Muscle layer of duodenum (tissue), 2 donors: ENCODE measurements at regions not wholly inside any gene's neighbourhood (a gene's known extent, or its start where the extent isn't known, plus 50 kb on each side); places are given as distances from the start of the nearest gene placed in this dataset.
"Not testable (repeated sequence)": the region's sequence is repeated elsewhere in the genome, so short reads cannot be mapped to it uniquely, and the experiment has no call there.

Experiments
- H3K27ac ChIP-seq: one replicate; pipeline ENCODE4 v1.7.0; 2013; ENCODE audit warnings: mild to moderate bottlenecking, low read length
- H3K27me3 ChIP-seq: one replicate; pipeline ENCODE4 v1.7.0; 2013; ENCODE audit warnings: low read depth, mild to moderate bottlenecking, control low read depth, low read length
- H3K36me3 ChIP-seq, 2 donors: one replicate each; pipeline ENCODE4 v1.7.0; 2013; ENCODE audit warnings: low read length in 2 of 2, control low read depth in 1 of 2, mild to moderate bottlenecking in 1 of 2; ENCODE audit not compliant: insufficient read depth in 2 of 2, control insufficient read depth in 1 of 2
- H3K4me1 ChIP-seq, 2 donors: one replicate each; pipeline ENCODE4 v1.7.0; 2013; ENCODE audit warnings: low read length in 2 of 2, mild to moderate bottlenecking in 2 of 2, control low read depth in 1 of 2, moderate library complexity in 1 of 2; ENCODE audit not compliant: insufficient read depth in 2 of 2, control insufficient read depth in 1 of 2
- H3K4me3 ChIP-seq, 2 donors: one replicate each; pipeline ENCODE4 v1.7.0; 2013; ENCODE audit warnings: low read length in 2 of 2, low read depth in 1 of 2, mild to moderate bottlenecking in 1 of 2
- H3K9me3 ChIP-seq, 2 donors: one replicate each; pipeline ENCODE4 v1.7.0; 2013; ENCODE audit warnings: low read length in 2 of 2, control low read depth in 1 of 2, mild to moderate bottlenecking in 1 of 2; ENCODE audit not compliant: control insufficient read depth in 1 of 2
- donor health status: healthy.

DNA sequence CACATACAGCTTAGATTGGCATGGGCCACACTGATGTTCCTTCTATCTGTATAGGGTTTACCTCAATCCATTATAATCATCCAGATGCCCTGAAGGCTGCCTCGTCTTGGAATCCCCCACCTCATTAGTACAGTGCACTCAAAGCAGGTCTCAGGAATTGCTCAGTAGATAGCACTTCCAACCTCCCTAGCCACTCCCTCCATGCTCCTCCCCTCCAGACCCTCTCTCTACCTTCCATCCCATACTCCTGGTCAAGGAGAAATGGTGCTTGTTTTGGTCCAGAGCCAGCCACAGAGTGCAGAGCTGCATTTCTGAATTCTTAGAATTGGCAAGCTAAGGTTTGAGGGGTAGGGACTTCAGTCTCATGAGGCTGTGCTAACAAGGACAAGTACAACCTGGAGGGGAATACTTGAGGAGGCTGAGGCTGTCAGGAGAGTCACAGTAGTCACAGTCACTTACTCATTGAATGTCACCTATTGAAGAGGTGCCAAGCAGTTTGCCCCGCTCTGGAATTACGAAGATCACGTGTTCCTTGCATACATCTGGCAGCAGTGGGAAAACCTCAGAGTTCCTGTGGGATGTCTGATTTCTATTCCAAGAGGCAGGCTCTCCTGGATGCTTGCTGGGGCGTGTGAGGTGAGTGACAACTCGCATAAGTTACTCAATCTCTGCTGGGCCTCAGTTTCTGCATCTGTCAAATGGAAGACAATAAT, 60.7 kb upstream of the ZNF746 start:
- no peak overlapping the region for H3K4me3 ChIP-seq
- H3K9me3 ChIP-seq: no peaks in the 10 kb centered on the region
- no peak overlapping the region for H3K27ac ChIP-seq
- H3K36me3 ChIP-seq: peaks cover 13 to 28% of the 10 kb centered on the region in 2 donors
- no peaks in the 10 kb centered on the region for H3K4me1 ChIP-seq
- no peaks in the 10 kb centered on the region for H3K27me3 ChIP-seq

DNA sequence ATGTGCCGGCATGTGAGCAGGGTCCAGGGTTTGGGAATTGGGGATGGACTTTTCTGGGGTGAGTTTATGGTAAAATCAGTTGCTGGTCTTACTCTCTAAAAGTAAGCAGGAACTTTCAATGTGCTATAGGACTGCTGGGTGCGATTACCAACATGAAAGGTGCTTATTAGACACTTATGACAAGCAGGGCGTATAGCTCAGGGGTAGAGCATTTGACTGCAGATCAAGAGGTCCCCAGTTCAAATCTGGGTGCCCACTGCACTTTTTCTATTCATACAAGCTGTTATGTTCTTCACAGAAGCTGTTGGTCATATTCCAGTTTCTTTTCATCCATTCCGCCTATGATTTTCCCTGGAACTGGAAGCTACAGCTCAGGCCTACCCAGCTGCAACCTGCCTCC, 58.9 kb upstream of the ZNF746 start:
- H3K27ac ChIP-seq, H3K27me3 ChIP-seq, H3K4me3 ChIP-seq, H3K9me3 ChIP-seq, H3K4me1 ChIP-seq: not testable (repeated sequence)
- H3K36me3 ChIP-seq: peaks cover 20 to 34% of the 10 kb centered on the region in 2 donors

DNA sequence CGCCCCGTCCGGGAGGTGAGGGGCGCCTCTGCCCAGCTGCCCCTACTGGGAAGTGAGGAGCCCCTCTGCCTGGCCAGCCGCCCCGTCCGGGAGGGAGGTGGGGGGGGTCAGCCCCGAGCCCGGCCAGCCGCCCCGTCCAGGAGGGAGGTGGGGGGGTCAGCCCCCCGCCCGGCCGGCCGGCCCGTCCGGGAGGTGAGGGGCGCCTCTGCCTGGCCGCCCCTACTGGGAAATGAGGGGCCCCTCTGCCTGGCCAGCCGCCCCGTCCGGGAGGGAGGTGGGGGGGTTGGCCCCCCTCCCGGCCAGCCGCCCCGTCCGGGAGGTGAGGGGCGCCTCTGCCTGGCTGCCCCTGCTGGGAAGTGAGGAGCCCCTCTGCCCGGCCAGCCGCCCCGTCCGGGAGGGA, 57.2 kb upstream of the ZNF746 start:
- H3K27me3 ChIP-seq, H3K27ac ChIP-seq, H3K4me3 ChIP-seq, H3K4me1 ChIP-seq, H3K9me3 ChIP-seq: not testable (repeated sequence)
- H3K36me3 ChIP-seq: peaks cover 31 to 41% of the 10 kb centered on the region in 2 donors

DNA sequence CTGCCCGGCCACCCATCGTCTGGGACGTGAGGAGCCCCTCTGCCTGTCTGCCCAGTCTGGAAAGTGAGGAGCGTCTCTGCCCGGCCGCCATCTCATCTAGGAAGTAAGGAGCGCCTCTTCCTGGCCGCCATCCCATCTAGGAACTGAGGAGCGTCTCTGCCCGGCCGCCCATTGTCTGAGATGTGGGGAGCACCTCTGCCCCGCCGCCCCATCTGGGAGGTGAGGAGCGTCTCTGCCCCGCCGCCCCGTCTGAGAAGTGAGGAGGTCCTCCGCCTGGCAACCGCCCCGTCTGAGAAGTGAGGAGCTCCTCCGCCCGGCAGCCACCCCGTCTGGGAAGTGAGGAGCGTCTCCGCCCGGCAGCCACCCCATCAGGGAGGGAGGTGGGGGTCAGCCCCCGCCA, 56.4 kb upstream of the ZNF746 start:
- not testable (repeated sequence) for H3K4me1 ChIP-seq, H3K27ac ChIP-seq, H3K9me3 ChIP-seq, H3K4me3 ChIP-seq, H3K27me3 ChIP-seq
- peaks cover 39 to 49% of the 10 kb centered on the region in 2 donors for H3K36me3 ChIP-seq

DNA sequence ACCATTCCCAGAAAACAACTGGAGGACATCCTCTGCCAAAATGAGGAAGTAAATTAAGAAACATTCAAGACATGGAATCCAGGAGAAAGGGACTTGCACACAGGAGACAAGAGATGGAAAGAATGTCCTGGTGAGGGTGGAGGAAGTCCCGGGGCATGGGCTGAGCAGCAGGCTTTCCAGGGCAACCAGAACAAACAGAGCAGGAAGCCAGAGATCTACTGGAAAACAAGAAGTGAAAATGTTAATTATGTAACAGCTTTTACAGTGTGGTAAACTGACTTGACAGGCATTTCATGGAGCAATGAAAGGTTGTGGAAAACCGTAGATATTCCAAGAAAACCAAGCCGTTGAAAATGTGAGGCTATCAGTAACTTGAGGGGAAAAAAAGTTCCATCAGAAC, 55.2 kb upstream of the ZNF746 start:
- H3K27ac ChIP-seq: no peak overlapping the region
- peaks cover 45 to 53% of the 10 kb centered on the region in 2 donors for H3K36me3 ChIP-seq
- H3K4me1 ChIP-seq: no peaks in the 10 kb centered on the region
- H3K27me3 ChIP-seq: no peaks in the 10 kb centered on the region
- no peaks in the 10 kb centered on the region for H3K9me3 ChIP-seq
- H3K4me3 ChIP-seq: no peak overlapping the region
